ENCODE measurements at regions not wholly inside any gene's neighbourhood (a gene's known extent, or its start where the extent isn't known, plus 50 kb on each side); places are given as distances from the start of the nearest gene placed in this dataset.

- Mint-ChIP-seq H3K27ac (no peak overlapping the region), H3K36me3 (no peaks in the 10 kb centered on the region), H3K9me3 (peaks cover 2 to 12% (median 3%) of the 10 kb centered on the region in 7 donors), H3K4me3 (no peak overlapping the region), H3K27me3 (no peaks in the 10 kb centered on the region), H3K4me1 (no peaks in the 10 kb centered on the region)
- DNase-seq: no peak
- no peak for ATAC-seq (ENCODE audit: low read depth in 2 of 2)
These were observed 138.9 kb downstream of the DCAF12L2 start for GRCh38 chrX:126027229-126027628.

GRCh38 chrX:126030021-126030420 lies 136.1 kb downstream of the DCAF12L2 start:
- Mint-ChIP-seq H3K27ac (no peak overlapping the region), H3K4me3 (peak overlapping the region in 1 of 8 donors; percentile 27), H3K36me3 (no peaks in the 10 kb centered on the region), H3K9me3 (peaks cover 0 to 6% (median 2%) of the 10 kb centered on the region in 7 donors), H3K27me3 (no peaks in the 10 kb centered on the region), H3K4me1 (no peaks in the 10 kb centered on the region)
- ATAC-seq (ENCODE audit: low read depth in 2 of 2) (no peak), DNase-seq (no peak)

- Mint-ChIP-seq H3K9me3 (peaks cover 0 to 12% (median 7%) of the 10 kb centered on the region in 7 donors), H3K36me3 (no peaks in the 10 kb centered on the region), H3K27me3 (no peaks in the 10 kb centered on the region), H3K4me3 (no peak overlapping the region), H3K27ac (no peak overlapping the region), H3K4me1 (no peaks in the 10 kb centered on the region)
- DNase-seq: no peak
- ATAC-seq (ENCODE audit: low read depth in 2 of 2): no peak
These were observed 102.1 kb downstream of the DCAF12L2 start for GRCh38 chrX:126063984-126064383.

DNA sequence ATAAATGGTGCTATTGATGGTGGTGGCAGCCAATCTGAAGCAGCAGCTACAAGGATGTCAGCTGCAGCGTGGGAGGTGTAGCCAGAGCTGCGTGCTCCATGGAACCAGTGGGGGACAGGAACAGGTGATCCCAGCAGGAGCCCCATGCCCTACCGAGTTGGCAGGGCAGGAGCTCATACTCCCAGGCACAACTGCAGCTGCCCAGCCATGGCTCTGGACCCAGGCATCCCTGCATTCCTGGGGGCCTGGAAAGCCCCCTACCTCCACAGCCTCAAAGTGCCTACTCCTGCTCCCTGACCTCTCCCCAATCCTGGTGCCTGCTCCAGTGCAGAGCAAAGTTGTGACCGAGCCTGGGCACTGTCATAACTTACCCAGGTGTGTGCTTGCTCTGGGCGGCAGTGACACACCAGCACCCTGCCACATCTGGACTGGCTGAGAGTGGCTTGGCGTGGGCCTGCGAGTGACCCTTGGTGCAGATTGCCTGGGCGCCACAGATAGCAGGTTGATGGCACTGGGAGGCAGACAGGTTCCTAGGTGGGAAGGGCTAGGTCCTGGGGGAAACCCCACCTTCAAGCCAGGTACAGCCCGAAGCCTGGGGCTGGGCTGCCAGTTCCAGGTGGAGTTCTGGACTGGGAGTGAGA lies 101.1 kb downstream of the DCAF12L2 start:
- H3K4me1 Mint-ChIP-seq: no peaks in the 10 kb centered on the region
- H3K27ac Mint-ChIP-seq: no peak overlapping the region
- DNase-seq (no peak), ATAC-seq (ENCODE audit: low read depth in 2 of 2) (no peak)
- H3K4me3 Mint-ChIP-seq: no peak overlapping the region
- no peaks in the 10 kb centered on the region for H3K36me3 Mint-ChIP-seq
- peaks cover 0 to 12% (median 7%) of the 10 kb centered on the region in 7 donors for H3K9me3 Mint-ChIP-seq
- H3K27me3 Mint-ChIP-seq: no peaks in the 10 kb centered on the region

- no peak overlapping the region for H3K27ac Mint-ChIP-seq
- H3K27me3 Mint-ChIP-seq: no peaks in the 10 kb centered on the region
- peaks cover 0 to 12% (median 7%) of the 10 kb centered on the region in 7 donors for H3K9me3 Mint-ChIP-seq
- peak overlapping the region in 1 of 8 donors; percentile 15 for H3K4me3 Mint-ChIP-seq
- no peak for ATAC-seq (ENCODE audit: low read depth in 2 of 2)
- DNase-seq: no peak
- H3K4me1 Mint-ChIP-seq: no peaks in the 10 kb centered on the region
- no peaks in the 10 kb centered on the region for H3K36me3 Mint-ChIP-seq
These were observed 100.0 kb downstream of the DCAF12L2 start for GRCh38 chrX:126065901-126066660.

Data from naive B cell (primary cell).